HepG2 (cell line): ENCODE measurements at regions not wholly inside any gene's neighbourhood (a gene's known extent, or its start where the extent isn't known, plus 50 kb on each side); places are given as distances from the start of the nearest gene placed in this dataset.

Experiments used
- ATAC-seq: fragments of 200-7000 bp; cut with Tn5 transposase; 3 replicates; pipeline ENCODE4 v1.9.1; 2020; ENCODE audit warnings: mild to moderate bottlenecking, moderate library complexity
- BruUV-seq: library from RNA; stranded (reverse); fragments of 400-500 nt; replicated peaks from 2 replicates; lab custom pipeline; 2021; lab: Mats Ljungman, UMichigan
- CTCF ChIA-PET: fragments of 300-600 bp; formaldehyde crosslinking; extraction: SDS; loops from one replicate; lab custom pipeline; 2021; ENCODE audit warnings: low total read pairs, inconsistent platforms, low intra/inter-chr PET ratio; lab: Yijun Ruan, JAX
- POLR2A ChIA-PET: fragments of 350-600 bp; sonication (Branson Sonifier 250); formaldehyde crosslinking; loops from one replicate; lab custom pipeline; 2020; ENCODE audit warnings: antibody characterized with exemption, inconsistent platforms; lab: Yijun Ruan, JAX
- DNase-seq: peaks from one replicate; pipeline ENCODE4 v3.0.0-alpha.2; 2015; ENCODE audit warnings: low spot score
- FAIRE-seq: peaks from 3 replicates; lab custom pipeline; 2011; peaks lifted over from hg19 to GRCh38; lab: Jason Lieb, UNC
- H2AFZ ChIP-seq: one replicate; pipeline ENCODE4 v1.6.1; 2011; ENCODE audit warnings: low read length, inconsistent platforms
- H3K27ac ChIP-seq: fragments of 300-600 bp; 3 replicates; pipeline ENCODE4 v1.8.0; 2011; ENCODE audit warnings: mixed run types, mild to moderate bottlenecking, mixed read lengths, low read length, inconsistent platforms; ENCODE audit not compliant: insufficient read depth; ENCODE audit errors: extremely low read length
- H3K27me3 ChIP-seq, 2 experiments: fragments of 200-600 bp in 1 of 2; 2 replicates in 1 of 2; 3 replicates in 1 of 2; pipeline versions ENCODE4 v1.6.0 to v1.8.0; 2011; ENCODE audit warnings: low read length in 2 of 2, mild to moderate bottlenecking in 2 of 2, moderate library complexity in 2 of 2, inconsistent platforms in 1 of 2; ENCODE audit not compliant: insufficient read depth in 2 of 2, control insufficient read depth in 1 of 2
- H3K36me3 ChIP-seq, 2 experiments: fragments of 200-600 bp in 1 of 2; replicated peaks in 1 of 2; 2 replicates in 1 of 2; 3 replicates in 1 of 2; pipeline versions ENCODE4 v1.5.1 to v1.8.0; 2011; ENCODE audit warnings: low read length in 2 of 2, inconsistent platforms in 1 of 2; ENCODE audit not compliant: insufficient read depth in 2 of 2, control insufficient read depth in 1 of 2
- H3K4me1 ChIP-seq: 2 replicates; pipeline ENCODE4 v1.5.1; 2012; ENCODE audit warnings: low read length, inconsistent platforms; ENCODE audit not compliant: insufficient read depth
- H3K4me2 ChIP-seq: 2 replicates; pipeline ENCODE4 v1.6.0; 2011; ENCODE audit warnings: low read depth, low read length, inconsistent platforms
- H3K4me3 ChIP-seq, 3 experiments: fragments of 200-600 bp in 1 of 3; sonication (generic), shearing (Covaris generic) in 1 of 3; replicated peaks in 1 of 3; 2 replicates each; pipeline ENCODE4 v1.5.1; 2011 to 2016; ENCODE audit warnings: low read length in 3 of 3, inconsistent platforms in 2 of 3, low read depth in 2 of 3, mild to moderate bottlenecking in 2 of 3, control low read depth in 1 of 3, mixed read lengths in 1 of 3; ENCODE audit not compliant: insufficient read depth in 1 of 3
- H3K79me2 ChIP-seq: one replicate; pipeline ENCODE4 v1.6.1; 2011; ENCODE audit warnings: low read length, inconsistent platforms; ENCODE audit not compliant: insufficient read depth
- H3K9ac ChIP-seq: 2 replicates; pipeline ENCODE4 v1.6.0; 2011; ENCODE audit warnings: mild to moderate bottlenecking, low read depth, low read length, inconsistent platforms; ENCODE audit not compliant: insufficient read depth
- H3K9me3 ChIP-seq: 2 replicates; pipeline ENCODE4 v1.5.1; 2012; ENCODE audit warnings: mild to moderate bottlenecking, low read length
- H4K20me1 ChIP-seq: 2 replicates; pipeline ENCODE4 v1.6.0; 2011; ENCODE audit warnings: inconsistent platforms, mild to moderate bottlenecking, low read length, moderate library complexity; ENCODE audit not compliant: insufficient read depth
- GTF2F1 ChIP-seq: fragments of 150-350 bp; IDR thresholded peaks from 2 replicates; pipeline ENCODE4 v1.6.1; 2014; ENCODE audit warnings: low read length
- KLF9 ChIP-seq: IDR thresholded peaks from 2 replicates; pipeline ENCODE4 v1.6.1; 2016; ENCODE audit warnings: low read depth
- NR2C2 ChIP-seq: sonication (generic); formaldehyde crosslinking; IDR thresholded peaks from 2 replicates; pipeline ENCODE4 v1.4.0; 2020; ENCODE audit warnings: missing genetic modification reagents, mild to moderate bottlenecking, moderate library complexity, borderline replicate concordance
- RFXANK ChIP-seq: IDR thresholded peaks from 2 replicates; pipeline ENCODE4 v1.6.1; 2016
- SP5 ChIP-seq: IDR thresholded peaks from 2 replicates; pipeline ENCODE4 v1.6.1; 2016; ENCODE audit warnings: low read depth, borderline replicate concordance
- TERF1 ChIP-seq: sonication (generic); formaldehyde crosslinking; IDR thresholded peaks from 2 replicates; pipeline ENCODE4 v1.8.0; 2022; ENCODE audit warnings: mild to moderate bottlenecking, missing genetic modification reagents, moderate library complexity
- TFAP4 ChIP-seq: sonication (generic); IDR thresholded peaks from 2 replicates; pipeline ENCODE4 v1.6.1; 2016; ENCODE audit warnings: low read depth, borderline replicate concordance
- THAP9 ChIP-seq: sonication (generic); formaldehyde crosslinking; IDR thresholded peaks from 2 replicates; pipeline ENCODE4; 2020; ENCODE audit warnings: missing genetic modification reagents, mild to moderate bottlenecking, borderline replicate concordance
- ZNF740 ChIP-seq: sonication (generic); formaldehyde crosslinking; IDR thresholded peaks from 2 replicates; pipeline ENCODE4 v1.4.0; 2020; ENCODE audit warnings: missing genetic modification reagents
- ZNF775 ChIP-seq: sonication (generic); formaldehyde crosslinking; IDR thresholded peaks from 2 replicates; pipeline ENCODE4 v1.4.0; 2020; ENCODE audit warnings: missing genetic modification reagents, mild to moderate bottlenecking, moderate library complexity, borderline replicate concordance
- WGBS: methylation state at CpG from one replicate; pipeline ENCODE4 v1.1.6; 2017; ENCODE audit warnings: low lambda C conversion rate; 5-methylcytosine and 5-hydroxymethylcytosine counted together
- in situ Hi-C: cut with HindIII; loops from 2 replicates; pipeline ENCODE4 v1.10.0; 2017; ENCODE audit warnings: low pct_unique_long_range_greater_than_20kb; ENCODE audit not compliant: extremely low pct_ligation_motif_present
- intact Hi-C: fragments of 100-400 bp; cut with micrococcal nuclease; formaldehyde crosslinking; loops from one replicate; pipeline ENCODE4 v1.10.0; 2022; ENCODE audit not compliant: unreplicated experiment

- no peak overlapping the region for H3K4me3 ChIP-seq
- H3K36me3 ChIP-seq: no peaks in the 10 kb centered on the region
- no TSS peak for BruUV-seq
- ChIA-PET CTCF (no interaction called here), POLR2A (no interaction called here)
- H3K9ac ChIP-seq: no peak overlapping the region
- ATAC-seq (no peak), FAIRE-seq (no peak), DNase-seq (no peak)
- no peaks in the 10 kb centered on the region for H3K9me3 ChIP-seq
- no peak overlapping the region for H3K4me2 ChIP-seq
- H3K27me3 ChIP-seq: no peaks in the 10 kb centered on the region
- no peak for TF ChIP-seq NR2C2
- no peak for TF ChIP-seq THAP9 (CRISPR knock-in tag)
- TF ChIP-seq ZNF740 (CRISPR knock-in tag): no peak
- TF ChIP-seq SP5 (CRISPR knock-in tag): no peak
- TF ChIP-seq TFAP4: no peak
- no peak for TF ChIP-seq ZNF775 (CRISPR knock-in tag)
- no peak for TF ChIP-seq TERF1 (CRISPR knock-in tag)
- no peak for TF ChIP-seq KLF9 (CRISPR knock-in tag)
- TF ChIP-seq RFXANK (CRISPR knock-in tag): no peak
- TF ChIP-seq GTF2F1: no peak
- H2AFZ ChIP-seq: no peak overlapping the region
- H3K27ac ChIP-seq: no peak overlapping the region
- H3K79me2 ChIP-seq: no peaks in the 10 kb centered on the region
- no peaks in the 10 kb centered on the region for H3K4me1 ChIP-seq
- intact Hi-C loops: no loop called here
- in situ Hi-C loops: loop anchor here (10.0 kb wide), 1 partner anchor 1144 kb away; no protein-coding TSS in a partner anchor
- H4K20me1 ChIP-seq: no peaks in the 10 kb centered on the region
- 27% methylated on average over 4 of the region's 4 CpGs for WGBS
Measured at GRCh38 chr20:40258931-40259330, 430.1 kb downstream of the MAFB start.
